IPS-NIHi7 (cell line): ENCODE measurements at regions not wholly inside any gene's neighbourhood (a gene's known extent, or its start where the extent isn't known, plus 50 kb on each side); places are given as distances from the start of the nearest gene placed in this dataset.

Experiments used
- DNase-seq: peaks from one replicate; pipeline ENCODE4 v3.0.0; 2012; ENCODE audit warnings: mixed read lengths; ENCODE audit errors: extremely low spot score

DNA sequence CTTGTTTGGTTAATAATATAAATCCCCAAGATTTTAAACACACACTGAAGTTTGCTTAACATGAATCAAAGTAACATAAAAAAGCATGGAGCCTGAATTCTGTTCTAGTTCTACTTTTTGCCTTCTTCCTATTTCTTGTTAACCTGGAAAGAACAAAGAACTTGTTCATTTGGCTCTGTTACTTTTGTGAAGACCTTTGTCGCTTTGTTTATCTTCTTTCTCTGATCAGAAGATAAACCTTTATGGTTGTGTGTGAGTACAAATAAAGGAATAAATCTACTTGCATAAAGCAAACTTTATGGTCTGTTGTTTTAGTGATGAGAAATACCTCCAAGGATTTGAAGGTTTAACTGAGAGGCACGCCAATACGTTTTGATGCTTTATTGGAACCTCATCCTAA, 210.1 kb upstream of the SATB1 start:
- no peak for DNase-seq

DNA sequence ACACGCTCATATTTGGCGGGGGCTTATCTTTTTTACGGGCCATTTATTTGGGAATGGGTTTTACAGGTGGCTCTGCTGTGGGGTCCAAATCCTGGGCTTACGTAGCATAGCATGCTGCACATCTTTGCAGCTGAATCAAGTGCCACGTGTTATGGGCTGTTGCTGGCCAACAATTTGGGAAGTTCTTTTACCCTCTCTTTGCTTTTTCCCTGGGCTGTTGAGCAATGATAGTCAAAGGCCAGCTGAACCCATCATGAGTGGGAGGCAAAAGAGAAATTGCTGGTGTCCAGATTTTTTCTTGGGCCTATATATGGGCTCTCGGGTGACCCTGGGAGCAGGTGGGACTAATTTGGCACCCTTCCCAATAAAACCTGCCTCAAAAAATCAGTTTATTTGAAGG, 209.3 kb upstream of the SATB1 start:
- DNase-seq = no peak

DNA sequence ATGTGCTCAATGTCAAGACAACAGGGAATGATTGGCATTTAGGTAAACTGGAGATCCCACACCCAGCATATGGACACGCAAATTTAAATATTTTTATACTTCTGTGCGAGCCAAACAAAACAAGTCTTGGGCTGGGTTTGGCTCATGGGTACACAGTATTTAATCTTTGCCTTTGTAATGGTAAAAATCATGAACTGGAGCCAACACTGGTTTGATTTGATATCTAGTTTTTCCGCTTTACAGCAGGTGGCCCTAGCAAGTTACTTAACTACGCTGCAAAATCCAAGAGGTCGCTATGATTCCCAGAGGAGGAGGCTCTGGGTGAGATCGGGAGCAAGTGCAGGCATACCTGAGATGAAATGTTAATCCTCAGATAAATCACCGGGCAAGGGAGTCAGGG, 207.9 kb upstream of the SATB1 start:
- no peak for DNase-seq

DNA sequence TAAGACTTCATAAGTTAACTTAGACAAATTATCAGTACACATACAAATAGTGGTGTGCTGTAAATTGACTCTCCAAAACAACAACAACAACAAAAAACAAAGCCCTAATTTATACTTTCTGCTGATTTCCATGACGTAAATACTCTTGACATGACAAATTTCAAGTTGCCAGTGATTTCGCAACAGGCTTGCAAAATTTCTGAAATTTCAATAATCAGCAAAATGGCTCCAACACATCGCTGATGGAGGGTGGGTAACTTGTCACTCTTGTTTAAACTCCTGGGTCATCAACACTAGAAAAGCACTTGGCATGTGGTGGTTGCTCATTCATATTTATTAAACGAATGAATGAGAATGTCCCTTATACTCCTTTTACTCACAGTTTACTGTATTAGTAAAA, 205.2 kb upstream of the SATB1 start:
- no peak for DNase-seq

DNA sequence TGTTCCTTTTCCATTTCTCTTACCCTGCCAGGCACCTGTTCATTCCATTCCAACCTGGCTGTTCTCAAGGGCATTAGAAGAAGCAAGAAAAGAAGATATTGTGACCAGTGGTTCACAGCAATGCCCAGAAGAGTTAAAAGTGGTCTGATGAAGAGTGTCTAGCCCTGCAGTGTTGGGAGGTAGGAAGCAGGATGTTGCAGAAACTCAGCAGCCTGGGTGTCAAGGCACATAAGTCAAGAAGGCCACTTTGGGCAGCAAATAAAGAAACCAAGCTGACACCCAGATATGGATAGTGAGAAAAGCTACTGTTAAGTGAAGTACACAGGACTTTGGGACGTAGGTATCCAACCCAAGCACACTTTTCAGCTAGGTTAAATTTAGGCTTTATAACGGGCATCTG, 199.9 kb upstream of the SATB1 start:
- DNase-seq = no peak

DNA sequence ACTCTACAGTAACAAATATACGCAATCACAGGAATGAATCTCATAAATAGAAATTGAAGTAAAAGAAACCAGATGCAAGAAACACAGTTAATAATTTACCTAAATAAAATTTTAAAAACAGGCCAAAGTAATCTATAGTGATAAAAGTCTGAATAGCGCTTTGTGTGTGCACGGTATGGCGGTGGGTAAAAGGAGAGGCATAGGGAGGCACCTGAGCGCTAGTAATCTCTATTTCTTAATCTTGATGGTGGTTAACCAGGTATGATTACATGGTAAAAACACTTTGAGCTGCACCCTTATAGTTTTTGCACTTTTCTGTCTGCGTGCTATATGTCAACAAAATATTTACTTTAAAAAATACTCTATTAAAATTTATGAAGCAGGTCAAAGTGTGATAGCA, 198.1 kb upstream of the SATB1 start:
- DNase-seq = no peak

DNA sequence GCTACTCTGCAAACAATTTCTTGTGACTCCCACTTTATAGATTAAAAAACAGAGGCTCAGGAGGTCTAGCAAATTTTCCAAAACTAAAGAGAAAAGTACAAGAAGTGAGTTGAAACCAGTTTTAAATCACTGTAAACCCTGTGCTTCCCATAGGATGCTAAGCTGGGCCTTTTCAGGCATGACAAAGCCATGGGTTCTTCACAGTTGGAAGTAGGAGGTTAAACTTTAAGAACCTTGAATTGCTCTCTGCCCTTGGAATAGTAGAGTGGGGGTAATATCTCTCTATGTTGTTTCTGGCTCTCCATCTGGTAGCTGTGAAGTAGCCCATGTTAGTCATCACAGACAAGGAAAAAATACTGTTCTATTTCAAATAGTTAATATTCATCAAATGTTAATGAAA, 193.6 kb upstream of the SATB1 start:
- DNase-seq = peak; percentile 22

DNA sequence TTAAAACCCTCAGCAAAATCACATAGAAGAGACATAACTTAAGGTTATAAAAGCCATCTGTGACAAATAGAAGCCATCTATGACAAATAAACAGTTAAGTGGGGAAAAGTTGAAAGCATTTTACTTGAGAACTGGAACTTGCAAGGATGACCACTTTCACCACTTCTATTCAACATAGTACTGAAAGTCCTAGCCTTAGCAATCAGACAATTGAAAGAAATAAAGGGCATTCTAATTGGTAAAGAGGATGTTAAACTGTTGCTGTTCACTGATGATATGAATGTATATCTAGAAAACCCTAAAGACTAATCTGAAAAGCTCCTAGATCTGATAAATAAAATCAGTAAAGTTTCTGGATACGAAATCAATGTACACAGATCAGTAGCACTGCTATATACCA, 186.9 kb upstream of the SATB1 start:
- DNase-seq = no peak

DNA sequence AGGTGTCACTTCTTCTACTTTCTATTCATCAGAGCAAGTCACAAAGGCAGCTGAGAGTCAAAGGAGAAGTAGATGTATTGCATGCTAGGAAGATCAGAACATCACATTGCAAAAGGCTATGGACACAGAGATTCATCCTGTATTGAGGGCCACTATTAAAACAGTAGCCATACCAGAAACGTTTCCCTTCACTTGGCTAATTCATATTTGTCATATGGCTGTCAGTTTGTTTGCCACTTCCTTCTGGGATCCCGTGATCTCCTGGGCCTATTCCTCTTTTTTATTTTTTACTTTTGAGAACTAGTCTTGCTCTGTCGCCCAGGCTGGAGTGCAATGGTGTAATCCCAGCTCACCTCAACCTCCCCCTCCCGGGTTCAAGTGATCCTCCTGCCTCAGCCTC, 184.0 kb upstream of the SATB1 start:
- DNase-seq = no peak

DNA sequence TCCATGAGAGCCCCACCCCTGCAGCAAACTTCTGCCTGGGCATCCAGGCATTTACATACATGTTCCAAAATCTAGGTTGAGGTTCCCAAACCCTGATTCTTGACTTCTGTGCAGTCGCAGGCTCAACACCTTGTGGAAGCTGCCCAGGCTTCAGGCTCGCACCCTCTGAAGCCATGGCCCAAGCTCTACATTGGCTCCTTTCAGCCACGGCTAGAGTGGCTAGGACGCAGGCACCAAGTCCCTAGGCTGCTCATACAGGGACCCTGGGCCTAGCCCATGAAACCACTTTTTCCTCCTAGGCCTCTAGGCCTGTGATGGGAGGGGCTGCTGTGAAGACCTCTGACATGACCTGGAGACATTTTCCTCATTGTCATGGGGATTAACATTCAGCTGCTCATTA, 172.8 kb upstream of the SATB1 start:
- DNase-seq = no peak

DNA sequence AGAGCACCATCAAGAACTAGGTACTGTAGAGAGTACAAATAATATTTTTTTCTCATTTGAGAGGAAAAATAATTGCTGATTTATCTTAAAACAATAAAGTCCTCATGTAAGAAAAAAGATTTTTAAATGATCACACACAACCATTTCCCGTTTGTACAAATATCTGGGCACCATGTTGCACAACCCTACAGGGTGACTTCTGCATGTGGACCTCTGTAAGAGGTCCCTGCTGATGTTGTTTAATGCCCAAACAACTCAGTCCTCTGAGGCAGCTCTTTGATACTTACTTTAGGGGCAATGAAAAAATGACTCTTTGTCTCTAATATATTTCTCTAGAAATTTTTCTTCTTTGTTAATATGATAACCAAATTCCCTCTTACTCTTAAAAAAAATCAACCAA, 168.1 kb upstream of the SATB1 start:
- DNase-seq = no peak

DNA sequence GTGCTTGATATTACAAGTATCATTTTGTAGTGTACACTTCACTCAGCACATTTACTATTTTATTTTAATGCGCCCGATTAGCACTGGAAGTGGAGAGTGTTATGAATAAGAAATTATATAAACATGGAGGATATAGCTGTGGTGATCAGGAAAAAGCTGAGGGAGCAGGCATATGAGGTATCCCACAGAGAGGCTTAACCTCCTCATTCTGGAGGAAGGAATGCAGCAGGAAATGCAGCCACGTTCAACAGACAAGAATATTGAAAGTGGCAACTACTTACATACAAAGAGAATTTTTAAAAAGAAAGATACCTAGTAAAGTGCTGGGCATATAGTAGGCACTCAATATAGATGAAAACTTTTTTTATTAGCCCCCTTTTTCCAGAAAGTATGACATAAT, 166.0 kb upstream of the SATB1 start:
- peak; percentile 17 for DNase-seq

DNA sequence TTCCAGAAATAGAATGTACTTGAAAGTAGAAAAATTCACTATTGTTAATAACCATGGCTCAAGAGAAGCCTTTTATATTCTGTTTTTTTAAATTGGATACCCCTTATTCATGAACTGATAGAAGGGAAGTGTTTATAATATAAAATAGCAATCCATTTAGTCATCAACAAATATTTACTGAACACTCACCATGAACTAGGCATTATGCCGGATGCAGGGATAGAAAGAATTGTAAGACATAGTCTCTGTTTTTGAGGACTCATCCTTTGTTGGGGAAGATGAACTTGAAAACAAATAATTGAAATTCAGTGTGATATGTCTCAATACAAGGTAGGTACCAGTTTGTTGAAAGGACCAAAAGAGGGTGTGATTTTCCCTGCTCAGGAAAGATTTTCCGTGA, 160.9 kb upstream of the SATB1 start:
- DNase-seq = no peak

DNA sequence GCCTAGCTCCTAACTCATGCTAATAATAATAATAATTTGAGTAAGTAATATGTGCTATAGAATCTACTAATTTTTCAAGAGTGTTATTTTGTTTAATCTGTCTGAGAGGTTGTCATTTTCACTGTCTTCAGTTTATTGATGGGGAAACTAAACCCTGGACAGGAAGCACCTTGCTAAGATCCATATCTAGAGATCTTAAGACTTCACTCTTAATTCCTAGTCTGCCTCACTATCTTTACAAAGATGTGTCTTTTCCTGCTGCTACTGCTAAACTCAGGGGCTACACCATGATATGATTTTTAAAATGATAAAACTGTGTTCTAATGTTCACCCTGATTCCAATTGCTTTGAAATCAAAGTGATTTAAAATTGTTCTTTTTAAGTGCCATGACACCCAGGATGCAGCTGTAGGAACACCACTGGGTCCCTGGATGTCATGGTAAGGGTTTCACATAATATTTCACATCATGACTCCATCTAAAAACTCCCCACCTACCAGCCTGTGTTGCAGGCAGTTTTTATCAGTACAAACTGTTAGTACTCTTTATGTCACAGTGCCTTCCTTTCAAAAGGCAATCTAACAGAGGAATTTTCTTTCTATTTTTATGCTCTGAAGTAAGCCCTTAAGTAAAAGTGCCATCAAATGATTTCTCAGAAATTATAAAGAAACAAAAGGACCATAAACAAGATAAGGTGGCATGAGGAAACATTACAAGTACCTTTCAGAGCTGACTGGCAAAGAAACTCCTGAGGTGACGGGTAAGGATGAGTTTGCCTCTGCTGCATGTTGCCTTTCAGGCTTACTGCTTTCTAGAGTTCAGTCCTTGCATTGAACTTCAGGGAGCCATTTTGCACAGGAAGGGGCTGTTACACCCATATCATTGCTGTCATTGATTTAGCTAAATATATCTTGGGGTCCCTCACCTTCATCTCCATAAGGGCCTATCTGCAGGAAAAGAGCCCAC, 160.1 kb upstream of the SATB1 start:
- DNase-seq = no peak

DNA sequence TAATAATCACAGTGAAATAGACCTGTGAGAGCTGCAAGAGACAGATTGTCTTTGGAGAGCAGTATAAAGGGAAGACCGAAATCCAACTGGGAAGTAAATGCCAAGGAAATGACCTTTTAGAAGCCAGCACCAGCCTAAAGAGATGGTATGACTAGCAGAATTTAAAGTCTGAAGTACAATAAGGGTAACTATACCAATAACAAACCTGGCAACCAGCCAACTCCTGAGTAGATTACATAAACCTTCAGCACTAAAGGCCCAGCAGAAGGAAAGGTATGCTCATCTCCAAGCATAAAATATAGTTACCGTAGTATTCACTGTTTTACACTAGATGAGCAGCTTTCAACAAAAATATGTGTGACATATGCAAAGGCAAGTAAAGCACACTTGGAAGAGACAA, 155.1 kb upstream of the SATB1 start:
- DNase-seq = no peak

DNA sequence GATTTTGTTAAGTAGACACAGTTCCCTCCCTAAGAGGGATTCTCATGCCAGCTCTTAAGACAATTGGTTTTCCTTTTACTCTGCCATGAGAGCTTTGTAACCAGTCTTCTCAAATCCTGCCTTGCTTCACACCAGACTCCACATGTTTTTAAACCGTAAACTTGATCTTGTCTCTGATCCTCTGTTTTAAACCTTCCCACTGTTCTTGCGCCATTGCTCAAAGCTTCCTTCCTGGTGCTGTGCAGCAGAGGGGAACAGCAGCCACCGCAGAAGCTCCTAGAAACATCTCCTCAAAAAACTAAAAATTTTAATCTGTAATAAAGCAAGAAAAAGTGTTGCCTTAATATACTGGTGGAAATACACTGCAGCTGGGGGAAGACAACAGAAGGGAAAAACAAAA, 154.5 kb upstream of the SATB1 start:
- no peak for DNase-seq

DNA sequence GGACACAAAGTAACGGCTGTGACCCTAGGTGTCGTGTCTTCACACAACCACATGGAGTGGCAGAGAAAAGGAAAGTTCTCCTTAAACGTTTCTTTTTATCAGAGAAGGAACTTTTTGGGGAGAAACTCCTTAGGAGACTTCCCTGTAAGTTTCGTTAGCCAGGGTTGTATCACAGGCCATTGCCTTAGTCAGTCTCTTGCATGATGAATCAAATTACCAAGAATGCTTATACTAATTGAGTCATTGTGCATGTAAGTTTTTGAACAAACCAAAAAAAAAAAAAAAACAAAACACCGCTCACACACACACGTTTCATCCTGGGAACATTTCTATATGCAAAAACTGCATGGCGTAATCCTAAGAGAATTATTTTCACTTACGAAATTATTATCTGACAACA, 150.4 kb upstream of the SATB1 start:
- DNase-seq = no peak

DNA sequence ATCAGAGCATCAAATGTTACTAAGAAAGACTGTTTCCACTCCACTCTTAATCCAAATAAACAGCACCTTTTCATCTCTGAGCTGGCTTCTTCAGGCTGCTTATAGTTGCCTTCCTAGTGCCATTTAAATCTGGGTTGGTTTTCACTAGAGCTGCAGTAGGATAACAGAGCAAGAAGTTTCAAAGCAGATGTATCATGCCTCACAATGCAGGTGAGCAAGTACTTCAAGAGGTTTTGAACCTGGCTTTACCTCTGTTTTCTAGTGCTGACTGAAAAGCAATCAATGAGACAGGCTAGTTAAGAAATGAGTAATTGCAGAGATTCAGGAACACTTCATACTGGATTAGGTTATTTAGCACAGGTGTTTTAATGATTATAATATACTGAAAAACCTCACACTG, 147.7 kb upstream of the SATB1 start:
- DNase-seq = no peak

DNA sequence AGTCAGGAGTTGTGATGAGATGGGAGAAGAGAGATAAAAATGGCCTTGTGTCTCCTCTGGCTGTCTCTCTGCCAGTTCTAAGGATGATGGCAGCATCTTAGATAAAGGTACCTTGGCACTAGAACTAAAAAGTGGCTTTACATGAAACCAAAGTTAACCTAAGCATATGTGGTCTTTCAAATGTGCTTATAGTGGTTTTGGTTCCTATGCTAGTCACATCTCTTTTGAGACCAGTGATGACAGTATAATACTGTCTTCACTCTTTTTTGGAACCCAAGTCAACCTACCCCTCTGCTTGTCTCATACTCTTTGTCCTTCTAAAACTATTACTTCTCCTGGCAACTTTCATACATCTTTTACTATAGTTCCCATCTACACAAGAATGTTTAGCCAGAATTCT, 142.2 kb upstream of the SATB1 start:
- DNase-seq = no peak

DNA sequence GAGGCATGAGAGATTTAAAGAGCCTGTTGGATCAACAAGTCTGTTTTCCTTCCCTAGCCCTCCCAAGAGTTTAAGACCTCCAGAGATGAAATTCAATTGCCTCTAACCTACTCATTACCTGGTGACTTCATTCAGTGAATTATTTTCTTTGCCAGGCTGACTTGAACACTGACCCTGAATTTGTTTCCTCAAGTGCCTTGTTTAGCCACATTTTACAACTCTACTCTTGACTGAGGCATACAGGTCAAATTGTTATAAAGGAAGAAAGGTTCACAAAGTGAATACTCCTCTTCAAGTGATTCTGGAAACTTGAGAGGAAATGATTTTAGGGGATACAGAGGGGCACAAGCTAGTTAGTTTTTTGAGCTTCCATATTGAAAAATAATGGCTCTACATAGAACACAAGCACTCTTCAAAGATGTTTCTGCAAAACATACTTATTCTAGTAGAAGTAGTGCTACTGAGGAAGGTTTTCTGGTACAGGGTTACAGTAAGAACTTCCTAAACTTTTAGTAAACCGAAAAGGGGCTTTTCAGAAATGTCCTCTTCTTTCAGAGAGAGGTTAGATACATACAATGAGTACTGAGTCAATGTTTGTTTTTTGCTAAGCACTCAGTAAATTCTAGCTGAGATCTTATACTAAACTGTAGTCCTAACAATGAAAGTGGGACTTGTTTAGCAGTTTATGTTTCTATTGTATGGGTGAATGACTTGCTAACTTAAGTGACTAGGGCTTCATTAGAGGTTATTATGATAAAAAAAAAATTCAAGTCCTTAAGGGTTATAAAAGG, 137.4 kb upstream of the SATB1 start:
- no peak for DNase-seq

DNA sequence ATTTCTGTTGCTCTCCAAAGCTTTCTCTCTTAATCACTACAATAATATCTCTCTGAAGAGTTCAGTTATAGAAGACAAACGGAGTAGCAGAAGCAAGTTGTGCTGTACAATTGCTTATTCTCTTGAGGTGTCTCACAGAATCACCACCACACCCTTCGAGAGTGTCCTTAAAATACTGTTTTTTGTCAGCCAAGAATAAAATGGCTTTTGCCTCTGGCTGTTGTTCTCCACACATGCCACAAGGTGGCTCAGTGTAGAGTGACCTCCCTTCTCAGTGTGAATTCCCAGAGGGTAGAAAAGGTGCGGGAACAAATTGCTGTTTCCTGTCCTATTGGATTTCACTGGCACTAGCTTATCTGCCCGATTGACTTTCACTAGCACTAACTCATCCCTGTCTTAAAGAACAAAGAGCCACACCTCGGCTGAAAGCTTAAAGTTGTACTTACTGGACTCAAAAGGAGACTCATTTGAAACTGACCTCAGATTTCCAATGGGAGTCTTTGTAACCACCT, 134.2 kb upstream of the SATB1 start:
- peak; percentile 75 for DNase-seq

DNA sequence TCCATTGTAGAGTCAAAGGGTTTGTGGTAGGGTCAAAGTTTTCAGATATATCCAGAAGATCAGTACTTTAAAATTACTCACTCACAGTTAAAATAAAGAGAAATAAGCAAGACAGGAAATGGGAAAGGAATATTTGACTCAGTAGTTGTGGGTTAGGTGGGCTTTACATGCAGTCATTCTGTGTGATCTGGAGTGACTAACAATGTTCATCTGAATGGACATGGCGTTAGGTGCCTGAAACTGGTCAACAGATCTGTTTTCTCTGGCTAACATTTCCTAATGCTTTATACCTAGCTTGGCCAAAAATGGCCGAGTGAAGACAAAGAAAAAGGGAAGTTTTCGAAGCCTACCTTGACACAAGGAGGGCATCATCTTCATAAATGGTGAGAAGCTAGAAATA, 133.4 kb upstream of the SATB1 start:
- DNase-seq = no peak

DNA sequence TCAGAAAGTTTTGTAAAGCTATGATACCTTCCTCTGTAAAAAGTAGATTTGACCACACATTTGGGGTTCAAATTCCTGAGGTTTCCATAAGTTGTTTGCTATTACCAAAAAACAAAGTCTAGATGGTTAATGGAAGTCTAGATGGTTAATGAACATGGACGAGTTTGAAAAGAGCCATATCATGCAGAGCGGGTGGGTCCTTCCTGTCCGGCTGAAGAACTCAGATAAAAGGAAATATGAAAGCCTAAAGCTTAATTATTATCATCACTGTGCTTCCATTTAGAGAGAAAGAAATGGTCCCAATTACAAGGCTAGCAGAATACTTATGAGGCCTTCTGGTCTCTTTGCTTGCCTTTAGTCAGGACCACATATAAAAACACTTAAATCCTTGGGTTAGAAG, 132.1 kb upstream of the SATB1 start:
- no peak for DNase-seq
